Neural progenitor cell (in vitro differentiated cells): ENCODE measurements at regions not wholly inside any gene's neighbourhood (a gene's known extent, or its start where the extent isn't known, plus 50 kb on each side); places are given as distances from the start of the nearest gene placed in this dataset.

ENCODE experiments used
- DNase-seq: peaks from one replicate; pipeline ENCODE4 v3.0.0-alpha.2; 2016; ENCODE audit warnings: low spot score
- H2AFZ ChIP-seq: fragments of 200-600 bp; sonication (generic); replicated peaks from 2 replicates; pipeline ENCODE4 v1.6.1; 2016; ENCODE audit warnings: antibody characterized with exemption
- H3F3A ChIP-seq: fragments of 200-600 bp; sonication (generic); 2 replicates; pipeline ENCODE4 v1.6.1; 2016; ENCODE audit warnings: antibody characterized with exemption, low read depth
- H3K27ac ChIP-seq: fragments of 200-600 bp; sonication (generic); 2 replicates; pipeline ENCODE4 v1.5.1; 2016; ENCODE audit warnings: mild to moderate bottlenecking
- H3K27me3 ChIP-seq: fragments of 200-600 bp; sonication (generic); 2 replicates; pipeline ENCODE4 v1.6.1; 2016; ENCODE audit warnings: mild to moderate bottlenecking, moderate library complexity
- H3K36me3 ChIP-seq: fragments of 200-600 bp; sonication (generic); 2 replicates; pipeline ENCODE4 v1.5.1; 2016
- H3K4me1 ChIP-seq: fragments of 200-600 bp; sonication (generic); 2 replicates; pipeline ENCODE4 v1.6.1; 2016; ENCODE audit warnings: mixed run types
- H3K4me2 ChIP-seq: fragments of 200-600 bp; sonication (generic); 2 replicates; pipeline ENCODE4 v1.6.1; 2016
- H3K4me3 ChIP-seq: fragments of 200-600 bp; sonication (generic); 2 replicates; pipeline ENCODE4 v1.5.1; 2016
- H3K79me2 ChIP-seq: fragments of 200-600 bp; sonication (generic); 2 replicates; pipeline ENCODE4 v1.6.1; 2016; ENCODE audit warnings: low read depth
- H3K9ac ChIP-seq: fragments of 200-600 bp; sonication (generic); 2 replicates; pipeline ENCODE4 v1.6.1; 2016
- H3K9me3 ChIP-seq: fragments of 200-600 bp; sonication (generic); 2 replicates; pipeline ENCODE4 v1.5.1; 2016; ENCODE audit warnings: low read depth
- H4K20me1 ChIP-seq: fragments of 200-600 bp; sonication (generic); 2 replicates; pipeline ENCODE4 v1.6.1; 2016; ENCODE audit warnings: low read depth
- H3K27ac Mint-ChIP-seq: 3 replicates; pipeline ENCODE4 v1.8.0; 2021; ENCODE audit warnings: mixed read lengths
- H3K27me3 Mint-ChIP-seq: 2 replicates; pipeline ENCODE4 v1.8.0; 2022; ENCODE audit warnings: low read depth, mild to moderate bottlenecking, inconsistent platforms, moderate library complexity, mixed read lengths; ENCODE audit not compliant: insufficient read depth
- H3K36me3 Mint-ChIP-seq: 3 replicates; pipeline ENCODE4 v1.8.0; 2021; ENCODE audit warnings: mixed read lengths
- H3K4me1 Mint-ChIP-seq: 3 replicates; pipeline ENCODE4 v1.8.0; 2021; ENCODE audit warnings: mixed read lengths
- H3K4me3 Mint-ChIP-seq: 3 replicates; pipeline ENCODE4 v1.8.0; 2021; ENCODE audit warnings: mild to moderate bottlenecking, moderate library complexity, mixed read lengths
- H3K9me3 Mint-ChIP-seq: 3 replicates; pipeline ENCODE4 v1.8.0; 2020; ENCODE audit warnings: mixed read lengths
- EZH2 ChIP-seq: fragments of 200-600 bp; sonication (generic); IDR thresholded peaks from 2 replicates; pipeline ENCODE4 v1.6.1; 2017; ENCODE audit warnings: antibody characterized with exemption, mild to moderate bottlenecking, moderate library complexity
- EZH2phosphoT487 ChIP-seq: fragments of 200-600 bp; sonication (generic); IDR thresholded peaks from 2 replicates; pipeline ENCODE4 v1.6.1; 2017; ENCODE audit warnings: antibody characterized with exemption
- TF ChIP-seq, protein P1 (sequence below): fragments of 200-600 bp; sonication (generic); IDR thresholded peaks from 2 replicates; pipeline ENCODE4 v1.5.1; 2017; ENCODE audit warnings: antibody characterized with exemption, mild to moderate bottlenecking

DNA sequence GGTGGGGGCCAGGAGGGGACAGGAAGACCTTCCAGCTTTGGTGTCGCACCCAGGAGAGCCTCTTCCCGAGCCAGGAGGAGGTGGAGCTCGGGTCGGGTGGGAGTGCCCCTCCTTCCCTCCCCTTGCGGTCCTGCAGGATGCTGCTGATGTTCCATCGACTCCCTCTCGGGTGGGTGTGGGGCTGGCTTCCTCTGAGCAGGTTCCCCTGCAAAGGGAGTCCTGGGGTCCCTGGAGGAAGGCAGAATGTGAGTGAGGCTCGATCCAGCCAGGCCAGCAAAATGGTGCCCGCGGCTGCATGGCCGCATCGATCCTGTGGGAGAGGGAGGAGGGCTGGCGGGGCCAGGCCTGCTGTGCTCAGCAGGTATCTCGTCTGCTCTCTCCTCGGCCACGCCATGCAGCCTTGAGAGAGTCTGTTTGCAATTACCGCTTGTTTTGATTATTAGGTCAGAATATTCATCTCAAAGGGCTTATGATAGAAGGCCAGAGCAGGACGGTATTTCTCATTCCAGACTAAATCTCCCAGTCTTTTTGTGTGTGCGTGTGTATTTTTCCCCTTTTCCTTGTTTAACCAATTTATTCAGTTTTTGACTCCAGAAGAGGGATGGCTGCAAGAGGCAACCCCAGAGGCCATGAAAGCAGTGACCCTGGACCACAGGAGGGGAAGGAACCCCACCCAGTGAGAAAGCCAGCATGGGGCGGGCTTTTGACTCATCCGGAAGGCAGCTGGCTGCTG is 137.3 kb upstream of the ZMIZ1 start:
- Histone ChIP-seq H3F3A (no peaks in the 10 kb centered on the region), H3K4me3 (no peak overlapping the region), H3K4me2 (no peak overlapping the region), H3K9ac (no peak overlapping the region), H2AFZ (no peak overlapping the region), H3K27ac (no peak overlapping the region), H3K79me2 (no peaks in the 10 kb centered on the region), H3K36me3 (no peaks in the 10 kb centered on the region), H3K9me3 (no peaks in the 10 kb centered on the region), H3K27me3 (peaks cover 6% of the 10 kb centered on the region), H4K20me1 (no peaks in the 10 kb centered on the region), H3K4me1 (no peaks in the 10 kb centered on the region)
- Mint-ChIP-seq H3K4me1 (peaks cover 24% of the 10 kb centered on the region), H3K9me3 (no peaks in the 10 kb centered on the region), H3K36me3 (no peaks in the 10 kb centered on the region), H3K27me3 (peaks cover 20% of the 10 kb centered on the region), H3K27ac (no peak overlapping the region), H3K4me3 (peak overlapping the region; percentile 8)
- no peak for TF ChIP-seq EZH2phosphoT487
- no peak for TF ChIP-seq EZH2
- TF ChIP-seq, protein P1, sequence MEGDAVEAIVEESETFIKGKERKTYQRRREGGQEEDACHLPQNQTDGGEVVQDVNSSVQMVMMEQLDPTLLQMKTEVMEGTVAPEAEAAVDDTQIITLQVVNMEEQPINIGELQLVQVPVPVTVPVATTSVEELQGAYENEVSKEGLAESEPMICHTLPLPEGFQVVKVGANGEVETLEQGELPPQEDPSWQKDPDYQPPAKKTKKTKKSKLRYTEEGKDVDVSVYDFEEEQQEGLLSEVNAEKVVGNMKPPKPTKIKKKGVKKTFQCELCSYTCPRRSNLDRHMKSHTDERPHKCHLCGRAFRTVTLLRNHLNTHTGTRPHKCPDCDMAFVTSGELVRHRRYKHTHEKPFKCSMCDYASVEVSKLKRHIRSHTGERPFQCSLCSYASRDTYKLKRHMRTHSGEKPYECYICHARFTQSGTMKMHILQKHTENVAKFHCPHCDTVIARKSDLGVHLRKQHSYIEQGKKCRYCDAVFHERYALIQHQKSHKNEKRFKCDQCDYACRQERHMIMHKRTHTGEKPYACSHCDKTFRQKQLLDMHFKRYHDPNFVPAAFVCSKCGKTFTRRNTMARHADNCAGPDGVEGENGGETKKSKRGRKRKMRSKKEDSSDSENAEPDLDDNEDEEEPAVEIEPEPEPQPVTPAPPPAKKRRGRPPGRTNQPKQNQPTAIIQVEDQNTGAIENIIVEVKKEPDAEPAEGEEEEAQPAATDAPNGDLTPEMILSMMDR, result no peak
- no peak for DNase-seq

DNA sequence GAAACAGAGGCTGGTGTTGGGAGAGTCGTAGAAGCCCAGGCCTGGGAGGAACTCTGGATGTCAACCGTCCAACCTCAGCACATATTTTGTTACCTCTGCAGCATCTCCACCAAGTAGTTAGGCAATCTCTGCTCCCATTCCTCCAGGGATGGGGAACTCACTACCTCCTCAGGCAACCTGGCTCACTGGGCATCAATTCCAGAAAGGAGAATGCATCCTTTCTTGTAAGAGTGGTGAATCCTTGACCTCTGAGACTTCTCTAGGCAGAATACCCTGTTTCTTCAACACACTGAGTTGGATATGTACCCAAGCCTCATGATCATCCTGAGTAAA is 136.7 kb upstream of the ZMIZ1 start:
- TF ChIP-seq, protein P1, result no peak
- TF ChIP-seq EZH2phosphoT487, result no peak
- TF ChIP-seq EZH2, result no peak
- Mint-ChIP-seq H3K9me3 (no peaks in the 10 kb centered on the region), H3K27me3 (peaks cover 20% of the 10 kb centered on the region), H3K27ac (peak overlapping the region; percentile 26), H3K4me1 (peaks cover 24% of the 10 kb centered on the region), H3K4me3 (no peak overlapping the region), H3K36me3 (no peaks in the 10 kb centered on the region)
- no peaks in the 10 kb centered on the region for H3K9me3 ChIP-seq
- no peaks in the 10 kb centered on the region for H3F3A ChIP-seq
- H3K4me1 ChIP-seq, result no peaks in the 10 kb centered on the region
- no peak overlapping the region for H3K4me2 ChIP-seq
- H3K79me2 ChIP-seq, result no peaks in the 10 kb centered on the region
- DNase-seq, result no peak
- no peaks in the 10 kb centered on the region for H3K36me3 ChIP-seq
- H2AFZ ChIP-seq, result no peak overlapping the region
- no peak overlapping the region for H3K4me3 ChIP-seq
- no peaks in the 10 kb centered on the region for H4K20me1 ChIP-seq
- peaks cover 6% of the 10 kb centered on the region for H3K27me3 ChIP-seq
- no peak overlapping the region for H3K27ac ChIP-seq
- H3K9ac ChIP-seq, result no peak overlapping the region

DNA sequence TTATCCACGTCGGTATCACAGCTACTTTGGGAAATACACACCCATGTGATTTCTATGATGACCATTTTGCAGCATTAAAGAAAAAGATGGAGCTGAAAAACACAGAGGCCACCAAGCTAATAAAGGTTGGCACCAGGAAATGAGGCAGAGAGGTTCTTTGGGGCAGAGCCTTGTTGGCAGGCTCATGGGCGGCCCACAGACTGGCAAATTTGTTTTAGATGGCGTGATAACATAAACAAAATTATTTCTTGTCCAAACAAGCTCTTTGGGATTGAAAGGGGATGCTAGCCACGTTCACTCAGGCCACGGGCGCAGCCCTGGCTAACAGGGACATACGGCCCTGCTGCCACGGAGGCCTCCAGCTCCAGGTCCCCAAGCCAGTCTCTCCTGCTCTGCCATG is 135.9 kb upstream of the ZMIZ1 start:
- Histone ChIP-seq H3K9me3 (no peaks in the 10 kb centered on the region), H3F3A (no peaks in the 10 kb centered on the region), H3K4me2 (no peak overlapping the region), H2AFZ (no peak overlapping the region), H3K36me3 (no peaks in the 10 kb centered on the region), H3K4me1 (no peaks in the 10 kb centered on the region), H4K20me1 (no peaks in the 10 kb centered on the region), H3K4me3 (no peak overlapping the region), H3K79me2 (no peaks in the 10 kb centered on the region), H3K27ac (no peak overlapping the region), H3K27me3 (peaks cover 6% of the 10 kb centered on the region), H3K9ac (no peak overlapping the region)
- peaks cover 21% of the 10 kb centered on the region for H3K27me3 Mint-ChIP-seq
- no peak for DNase-seq
- no peaks in the 10 kb centered on the region for H3K9me3 Mint-ChIP-seq
- H3K4me3 Mint-ChIP-seq, result no peak overlapping the region
- no peak overlapping the region for H3K27ac Mint-ChIP-seq
- no peaks in the 10 kb centered on the region for H3K36me3 Mint-ChIP-seq
- H3K4me1 Mint-ChIP-seq, result peaks cover 29% of the 10 kb centered on the region
- TF ChIP-seq, protein P1, result no peak
- no peak for TF ChIP-seq EZH2
- no peak for TF ChIP-seq EZH2phosphoT487
